ENCODE measurements at regions not wholly inside any gene's neighbourhood (a gene's known extent, or its start where the extent isn't known, plus 50 kb on each side); places are given as distances from the start of the nearest gene placed in this dataset.

DNA sequence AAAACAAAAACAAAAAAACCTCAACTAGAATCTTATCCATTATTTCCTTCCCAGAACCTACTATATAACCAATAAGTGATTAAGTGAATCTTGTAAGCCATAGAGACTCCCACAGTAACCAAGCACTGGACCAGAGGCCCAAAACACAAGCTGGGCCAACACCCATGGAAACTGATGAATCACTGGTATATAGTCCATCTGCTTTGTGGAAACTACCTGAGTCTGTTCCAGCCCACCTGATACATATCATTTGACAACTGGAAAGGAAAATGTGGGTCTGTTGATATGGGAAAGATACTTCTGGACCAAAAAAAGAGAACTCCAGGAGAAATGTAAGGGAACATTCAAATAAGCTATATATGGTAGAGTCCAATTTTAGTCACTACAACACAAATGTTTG, 252.8 kb downstream of the MREG start:
- no peaks in the 10 kb centered on the region for H3K9me3 ChIP-seq (ENCODE audit: low read length)
- H3K27ac ChIP-seq (ENCODE audit: low read length): no peak overlapping the region
- no peak overlapping the region for H3K9ac ChIP-seq (ENCODE audit: low read length)

DNA sequence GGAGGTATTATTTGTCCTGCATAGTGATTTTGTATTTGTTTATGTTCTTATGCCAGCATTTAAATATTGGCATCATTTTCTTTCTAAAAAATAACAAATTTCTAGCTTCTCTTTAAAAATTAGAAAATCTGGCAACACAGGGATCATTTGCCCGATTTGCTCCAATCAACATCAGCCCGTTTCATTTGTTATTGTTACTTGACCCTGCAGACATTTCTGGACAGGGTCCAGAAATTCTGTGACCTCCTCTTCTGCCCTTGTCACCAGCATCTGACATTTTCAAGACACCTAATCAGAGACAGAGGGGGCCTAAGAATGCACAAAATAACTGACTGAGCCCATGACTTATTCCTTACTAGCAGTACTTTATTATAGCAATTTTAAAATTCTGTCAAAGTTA, 253.3 kb downstream of the MREG start:
- H3K9me3 ChIP-seq (ENCODE audit: low read length): no peaks in the 10 kb centered on the region
- no peak overlapping the region for H2AFZ ChIP-seq (ENCODE audit: low read depth, low read length)
- H3K4me2 ChIP-seq (ENCODE audit: low read length): no peak overlapping the region
- H3F3A ChIP-seq (ENCODE audit: insufficient read depth, low read length, poor library complexity, severe bottlenecking): no peaks in the 10 kb centered on the region
- no peaks in the 10 kb centered on the region for H4K20me1 ChIP-seq (ENCODE audit: insufficient read depth)
- no peaks in the 10 kb centered on the region for H3K27me3 ChIP-seq (ENCODE audit: insufficient read depth, low read depth, low read length)
- H3K9ac ChIP-seq (ENCODE audit: low read length): no peak overlapping the region
- no peak for TF ChIP-seq MXI1 (conservative IDR thresholded peaks at IDR 0.05; ENCODE audit: poor library complexity, severe bottlenecking)
- no peak for TF ChIP-seq POLR2AphosphoS5 (IDR thresholded peaks at IDR 0.05)
- TF ChIP-seq, protein P1, sequence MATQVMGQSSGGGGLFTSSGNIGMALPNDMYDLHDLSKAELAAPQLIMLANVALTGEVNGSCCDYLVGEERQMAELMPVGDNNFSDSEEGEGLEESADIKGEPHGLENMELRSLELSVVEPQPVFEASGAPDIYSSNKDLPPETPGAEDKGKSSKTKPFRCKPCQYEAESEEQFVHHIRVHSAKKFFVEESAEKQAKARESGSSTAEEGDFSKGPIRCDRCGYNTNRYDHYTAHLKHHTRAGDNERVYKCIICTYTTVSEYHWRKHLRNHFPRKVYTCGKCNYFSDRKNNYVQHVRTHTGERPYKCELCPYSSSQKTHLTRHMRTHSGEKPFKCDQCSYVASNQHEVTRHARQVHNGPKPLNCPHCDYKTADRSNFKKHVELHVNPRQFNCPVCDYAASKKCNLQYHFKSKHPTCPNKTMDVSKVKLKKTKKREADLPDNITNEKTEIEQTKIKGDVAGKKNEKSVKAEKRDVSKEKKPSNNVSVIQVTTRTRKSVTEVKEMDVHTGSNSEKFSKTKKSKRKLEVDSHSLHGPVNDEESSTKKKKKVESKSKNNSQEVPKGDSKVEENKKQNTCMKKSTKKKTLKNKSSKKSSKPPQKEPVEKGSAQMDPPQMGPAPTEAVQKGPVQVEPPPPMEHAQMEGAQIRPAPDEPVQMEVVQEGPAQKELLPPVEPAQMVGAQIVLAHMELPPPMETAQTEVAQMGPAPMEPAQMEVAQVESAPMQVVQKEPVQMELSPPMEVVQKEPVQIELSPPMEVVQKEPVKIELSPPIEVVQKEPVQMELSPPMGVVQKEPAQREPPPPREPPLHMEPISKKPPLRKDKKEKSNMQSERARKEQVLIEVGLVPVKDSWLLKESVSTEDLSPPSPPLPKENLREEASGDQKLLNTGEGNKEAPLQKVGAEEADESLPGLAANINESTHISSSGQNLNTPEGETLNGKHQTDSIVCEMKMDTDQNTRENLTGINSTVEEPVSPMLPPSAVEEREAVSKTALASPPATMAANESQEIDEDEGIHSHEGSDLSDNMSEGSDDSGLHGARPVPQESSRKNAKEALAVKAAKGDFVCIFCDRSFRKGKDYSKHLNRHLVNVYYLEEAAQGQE (IDR thresholded peaks at IDR 0.05; ENCODE audit: borderline replicate concordance): no peak
- no peak for TF ChIP-seq SMC3 (conservative IDR thresholded peaks at IDR 0.05; ENCODE audit: poor library complexity)
- TF ChIP-seq RAD21 (conservative IDR thresholded peaks at IDR 0.05): no peak
- TF ChIP-seq, protein P2, sequence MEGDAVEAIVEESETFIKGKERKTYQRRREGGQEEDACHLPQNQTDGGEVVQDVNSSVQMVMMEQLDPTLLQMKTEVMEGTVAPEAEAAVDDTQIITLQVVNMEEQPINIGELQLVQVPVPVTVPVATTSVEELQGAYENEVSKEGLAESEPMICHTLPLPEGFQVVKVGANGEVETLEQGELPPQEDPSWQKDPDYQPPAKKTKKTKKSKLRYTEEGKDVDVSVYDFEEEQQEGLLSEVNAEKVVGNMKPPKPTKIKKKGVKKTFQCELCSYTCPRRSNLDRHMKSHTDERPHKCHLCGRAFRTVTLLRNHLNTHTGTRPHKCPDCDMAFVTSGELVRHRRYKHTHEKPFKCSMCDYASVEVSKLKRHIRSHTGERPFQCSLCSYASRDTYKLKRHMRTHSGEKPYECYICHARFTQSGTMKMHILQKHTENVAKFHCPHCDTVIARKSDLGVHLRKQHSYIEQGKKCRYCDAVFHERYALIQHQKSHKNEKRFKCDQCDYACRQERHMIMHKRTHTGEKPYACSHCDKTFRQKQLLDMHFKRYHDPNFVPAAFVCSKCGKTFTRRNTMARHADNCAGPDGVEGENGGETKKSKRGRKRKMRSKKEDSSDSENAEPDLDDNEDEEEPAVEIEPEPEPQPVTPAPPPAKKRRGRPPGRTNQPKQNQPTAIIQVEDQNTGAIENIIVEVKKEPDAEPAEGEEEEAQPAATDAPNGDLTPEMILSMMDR (IDR thresholded peaks at IDR 0.05; ENCODE audit: poor library complexity, severe bottlenecking): no peak
- H3K27ac ChIP-seq (ENCODE audit: low read length): no peak overlapping the region
- no peaks in the 10 kb centered on the region for H3K9me2 ChIP-seq (ENCODE audit: insufficient read depth, low read length)
- no peak overlapping the region for H3K4me3 ChIP-seq (ENCODE audit: low read length)
- H3K79me2 ChIP-seq (replicated peaks; ENCODE audit: insufficient read depth, low read length): no peaks in the 10 kb centered on the region
- no peaks in the 10 kb centered on the region for H3K36me3 ChIP-seq (ENCODE audit: insufficient read depth, low read length)

More for the DNA sequence above, 252.8 kb downstream of the MREG start:
- H3K27me3 ChIP-seq (ENCODE audit: insufficient read depth, low read depth, low read length): no peaks in the 10 kb centered on the region
- no peaks in the 10 kb centered on the region for H3F3A ChIP-seq (ENCODE audit: insufficient read depth, low read length, poor library complexity, severe bottlenecking)
- no peaks in the 10 kb centered on the region for H3K36me3 ChIP-seq (ENCODE audit: insufficient read depth, low read length)
- TF ChIP-seq SMC3 (conservative IDR thresholded peaks at IDR 0.05; ENCODE audit: poor library complexity): no peak
- TF ChIP-seq EZH2 (IDR thresholded peaks at IDR 0.05; ENCODE audit: borderline replicate concordance, insufficient read depth, low read length, poor library complexity, severe bottlenecking): no peak
- TF ChIP-seq MXI1 (conservative IDR thresholded peaks at IDR 0.05; ENCODE audit: poor library complexity, severe bottlenecking): no peak
- TF ChIP-seq EP300 (conservative IDR thresholded peaks at IDR 0.05; ENCODE audit: poor library complexity, severe bottlenecking): no peak
- no peak for TF ChIP-seq POLR2AphosphoS5 (IDR thresholded peaks at IDR 0.05)
- TF ChIP-seq, protein P1 (IDR thresholded peaks at IDR 0.05; ENCODE audit: borderline replicate concordance): no peak
- TF ChIP-seq, protein P2 (IDR thresholded peaks at IDR 0.05; ENCODE audit: poor library complexity, severe bottlenecking): no peak
- no peak for TF ChIP-seq RAD21 (conservative IDR thresholded peaks at IDR 0.05)
- TF ChIP-seq TAF1 (IDR thresholded peaks at IDR 0.05; ENCODE audit: low read depth): no peak
- no peaks in the 10 kb centered on the region for H4K20me1 ChIP-seq (ENCODE audit: insufficient read depth)
- H3K4me3 ChIP-seq (ENCODE audit: low read length): no peak overlapping the region
- no peak overlapping the region for H3K4me2 ChIP-seq (ENCODE audit: low read length)
- no peak overlapping the region for H2AFZ ChIP-seq (ENCODE audit: low read depth, low read length)
- no peaks in the 10 kb centered on the region for H3K9me2 ChIP-seq (ENCODE audit: insufficient read depth, low read length)
- H3K79me2 ChIP-seq (replicated peaks; ENCODE audit: insufficient read depth, low read length): no peaks in the 10 kb centered on the region

Measured in neural cell (in vitro differentiated cells).